Left ventricle myocardium inferior (tissue), 1 donor: ENCODE measurements at regions not wholly inside any gene's neighbourhood (a gene's known extent, or its start where the extent isn't known, plus 50 kb on each side); places are given as distances from the start of the nearest gene placed in this dataset.

Experiments used
- DNase-seq: peaks from one replicate; pipeline ENCODE4 v3.0.0-alpha.2; 2020
- H3K27ac ChIP-seq: fragments of 200-600 bp; replicated peaks from 2 replicates; pipeline ENCODE4 v1.8.0; 2021
- H3K27me3 ChIP-seq: fragments of 200-600 bp; 2 replicates; pipeline ENCODE4 v1.8.0; 2021; ENCODE audit warnings: low read depth
- H3K36me3 ChIP-seq: fragments of 200-600 bp; 2 replicates; pipeline ENCODE4 v1.8.0; 2021
- H3K4me1 ChIP-seq: fragments of 200-600 bp; 2 replicates; pipeline ENCODE4 v1.8.0; 2021
- H3K4me3 ChIP-seq: fragments of 200-600 bp; 2 replicates; pipeline ENCODE4 v1.8.0; 2021; ENCODE audit warnings: mild to moderate bottlenecking, moderate library complexity
- H3K9me3 ChIP-seq: fragments of 200-600 bp; replicated peaks from 2 replicates; pipeline ENCODE4 v1.8.0; 2021
- intact Hi-C: fragments of 100-400 bp; cut with micrococcal nuclease; formaldehyde crosslinking; loops from one replicate; pipeline ENCODE4 v1.11.0; 2022
- TF ChIP-seq, protein P1 (sequence below): fragments of 200-600 bp; IDR thresholded peaks from 2 replicates; pipeline ENCODE4 v1.8.0; 2021; ENCODE audit warnings: antibody characterized with exemption, mild to moderate bottlenecking, borderline replicate concordance
- donor health status: DM: no; HTN: yes; CAD: no; lungs with severe emphysema.

DNA sequence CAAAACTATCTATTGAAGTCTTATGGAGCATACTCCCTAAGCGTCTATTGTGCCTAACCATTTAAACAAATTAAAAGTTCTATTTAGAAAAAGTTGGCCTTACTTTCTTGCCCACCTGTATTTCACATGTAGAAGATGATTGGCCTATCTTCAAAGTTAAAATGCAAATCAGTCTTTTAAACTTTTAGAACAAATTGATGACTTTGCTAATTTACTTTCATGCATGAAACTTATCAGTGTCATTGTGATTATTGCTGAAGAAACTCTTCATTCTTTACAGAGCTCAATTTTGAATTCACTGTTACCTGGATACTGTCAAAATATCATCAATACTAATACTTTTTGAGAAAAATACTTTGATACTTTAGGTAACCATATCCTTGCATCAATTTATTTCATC is 216.1 kb downstream of the COX7C start:
- no peak overlapping the region for H3K4me3 ChIP-seq
- TF ChIP-seq, protein P1, sequence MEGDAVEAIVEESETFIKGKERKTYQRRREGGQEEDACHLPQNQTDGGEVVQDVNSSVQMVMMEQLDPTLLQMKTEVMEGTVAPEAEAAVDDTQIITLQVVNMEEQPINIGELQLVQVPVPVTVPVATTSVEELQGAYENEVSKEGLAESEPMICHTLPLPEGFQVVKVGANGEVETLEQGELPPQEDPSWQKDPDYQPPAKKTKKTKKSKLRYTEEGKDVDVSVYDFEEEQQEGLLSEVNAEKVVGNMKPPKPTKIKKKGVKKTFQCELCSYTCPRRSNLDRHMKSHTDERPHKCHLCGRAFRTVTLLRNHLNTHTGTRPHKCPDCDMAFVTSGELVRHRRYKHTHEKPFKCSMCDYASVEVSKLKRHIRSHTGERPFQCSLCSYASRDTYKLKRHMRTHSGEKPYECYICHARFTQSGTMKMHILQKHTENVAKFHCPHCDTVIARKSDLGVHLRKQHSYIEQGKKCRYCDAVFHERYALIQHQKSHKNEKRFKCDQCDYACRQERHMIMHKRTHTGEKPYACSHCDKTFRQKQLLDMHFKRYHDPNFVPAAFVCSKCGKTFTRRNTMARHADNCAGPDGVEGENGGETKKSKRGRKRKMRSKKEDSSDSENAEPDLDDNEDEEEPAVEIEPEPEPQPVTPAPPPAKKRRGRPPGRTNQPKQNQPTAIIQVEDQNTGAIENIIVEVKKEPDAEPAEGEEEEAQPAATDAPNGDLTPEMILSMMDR = no peak
- no peaks in the 10 kb centered on the region for H3K27me3 ChIP-seq
- H3K9me3 ChIP-seq = peaks cover 13% of the 10 kb centered on the region
- DNase-seq = no peak
- H3K36me3 ChIP-seq = no peaks in the 10 kb centered on the region
- H3K4me1 ChIP-seq = no peaks in the 10 kb centered on the region
- H3K27ac ChIP-seq = no peak overlapping the region
- intact Hi-C loops = no loop called here

DNA sequence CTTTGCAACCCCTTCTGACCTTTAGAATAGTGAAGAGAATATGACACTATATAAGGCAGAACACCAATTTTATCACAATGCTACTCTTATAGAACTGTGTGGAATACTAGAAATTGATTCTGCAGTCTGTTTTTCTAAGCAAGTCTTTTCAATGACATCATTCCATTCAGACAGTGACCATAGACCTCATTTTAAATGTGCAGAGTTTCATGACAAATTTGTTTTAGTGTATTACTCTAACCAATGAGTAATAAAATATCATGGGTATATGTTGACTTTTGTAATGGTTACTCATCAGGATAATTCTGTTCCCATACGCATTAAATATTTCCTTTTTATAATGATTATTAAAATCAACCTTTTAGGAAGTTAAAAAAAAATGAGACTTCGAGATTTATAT is 219.9 kb downstream of the COX7C start:
- TF ChIP-seq, protein P1 = no peak
- intact Hi-C loops = no loop called here
- Histone ChIP-seq H3K27ac (no peak overlapping the region), H3K9me3 (peaks cover 3% of the 10 kb centered on the region), H3K36me3 (no peaks in the 10 kb centered on the region), H3K4me3 (no peak overlapping the region), H3K4me1 (no peaks in the 10 kb centered on the region), H3K27me3 (no peaks in the 10 kb centered on the region)
- no peak for DNase-seq

DNA sequence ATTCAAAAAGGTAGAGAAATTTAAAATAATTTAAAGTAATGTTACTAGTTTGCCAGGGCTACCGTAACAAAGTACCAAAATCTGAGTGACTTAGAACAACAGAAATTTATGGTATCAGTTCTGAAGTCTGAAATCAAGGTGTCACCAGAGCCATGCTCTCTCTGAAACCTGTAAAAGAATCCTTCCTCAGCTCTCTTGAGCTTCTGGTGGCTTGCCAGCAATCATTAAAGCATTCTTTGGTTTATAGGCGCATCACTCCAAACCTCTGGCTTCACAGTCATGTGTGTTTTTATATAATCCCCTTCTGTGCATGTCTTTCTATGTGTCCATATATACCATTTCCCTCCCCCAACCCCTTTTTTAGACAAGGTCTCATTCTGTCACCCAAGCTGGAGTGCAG is 220.3 kb downstream of the COX7C start:
- intact Hi-C loops = no loop called here
- no peak overlapping the region for H3K27ac ChIP-seq
- H3K36me3 ChIP-seq = no peaks in the 10 kb centered on the region
- H3K4me1 ChIP-seq = no peaks in the 10 kb centered on the region
- no peak for DNase-seq
- TF ChIP-seq, protein P1 = no peak
- H3K27me3 ChIP-seq = no peaks in the 10 kb centered on the region
- no peak overlapping the region for H3K4me3 ChIP-seq
- peaks cover 3% of the 10 kb centered on the region for H3K9me3 ChIP-seq

DNA sequence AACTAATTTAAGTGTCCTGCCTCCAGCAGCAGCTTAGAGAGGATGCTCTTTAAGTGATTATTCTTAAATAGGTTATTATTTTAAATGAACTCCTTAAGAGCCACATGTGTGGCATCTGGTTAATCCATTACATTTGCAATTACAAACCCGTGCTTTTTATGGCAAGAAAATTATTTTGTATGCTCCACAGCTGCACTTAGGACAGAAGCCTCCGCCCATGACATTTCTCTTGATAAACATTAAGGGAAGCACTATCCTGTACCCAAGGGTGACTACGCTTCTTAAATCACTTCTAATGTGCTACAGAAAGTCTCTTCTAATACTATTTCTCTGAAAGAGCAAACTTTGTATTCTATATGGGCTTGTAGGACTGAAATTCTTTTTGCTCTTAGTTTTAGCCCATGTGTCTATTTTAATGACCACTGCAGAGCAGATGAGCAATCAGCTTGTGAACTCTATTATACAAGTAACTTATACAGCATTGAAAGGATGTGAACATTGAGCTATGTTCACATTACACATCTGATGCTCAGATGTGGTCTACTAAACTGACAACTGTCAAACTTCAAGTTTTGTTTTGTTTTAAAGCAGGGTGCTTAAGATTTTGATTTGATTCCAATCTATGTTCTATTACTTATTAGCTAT is 223.4 kb downstream of the COX7C start:
- no peaks in the 10 kb centered on the region for H3K4me1 ChIP-seq
- no peak overlapping the region for H3K4me3 ChIP-seq
- no peaks in the 10 kb centered on the region for H3K27me3 ChIP-seq
- DNase-seq = no peak
- no peak overlapping the region for H3K27ac ChIP-seq
- TF ChIP-seq, protein P1 = no peak
- intact Hi-C loops = no loop called here
- H3K9me3 ChIP-seq = peaks cover 3% of the 10 kb centered on the region
- H3K36me3 ChIP-seq = no peaks in the 10 kb centered on the region

DNA sequence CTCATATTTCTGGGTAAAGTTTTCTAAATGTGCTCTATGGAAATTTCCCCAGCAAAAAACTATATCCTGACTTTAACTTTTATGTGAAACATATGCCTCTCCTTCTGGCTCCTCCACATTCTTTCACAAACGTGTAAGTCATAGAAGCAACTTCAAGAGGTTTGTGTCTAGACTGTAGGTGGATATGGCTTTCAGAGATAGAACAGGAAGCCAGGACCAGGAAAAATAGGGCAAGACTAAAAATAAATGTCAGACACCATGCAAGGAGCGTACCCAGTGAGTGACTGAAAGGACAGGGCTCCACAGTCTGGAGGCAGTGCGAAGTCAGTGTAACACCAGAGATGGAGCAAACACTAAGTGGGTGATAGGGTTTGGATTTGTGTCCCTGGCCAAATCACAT is 240.7 kb downstream of the COX7C start:
- Histone ChIP-seq H3K9me3 (no peaks in the 10 kb centered on the region), H3K36me3 (no peaks in the 10 kb centered on the region), H3K27ac (no peak overlapping the region), H3K27me3 (no peaks in the 10 kb centered on the region), H3K4me3 (no peak overlapping the region), H3K4me1 (no peaks in the 10 kb centered on the region)
- DNase-seq = no peak
- TF ChIP-seq, protein P1 = no peak
- intact Hi-C loops = no loop called here

DNA sequence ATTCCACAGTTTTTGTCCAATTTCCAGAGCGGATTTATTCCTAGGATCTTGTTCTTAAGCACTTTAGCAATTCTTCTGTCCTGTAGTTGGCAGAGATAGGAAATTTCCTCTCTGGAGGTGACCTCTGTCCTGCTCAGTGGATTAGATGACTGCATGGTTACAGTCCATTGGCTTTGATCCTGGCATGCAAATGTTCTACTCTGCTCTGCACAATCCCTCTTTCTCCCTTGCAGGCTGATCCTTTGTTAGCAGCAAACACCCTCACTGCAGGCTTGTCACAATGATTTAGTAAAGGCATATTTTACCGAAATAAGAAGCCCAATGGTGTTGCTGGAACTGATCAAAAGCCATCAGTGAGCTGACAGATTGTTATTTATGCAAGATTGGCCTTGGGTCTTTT is 243.8 kb downstream of the COX7C start:
- DNase-seq = no peak
- no peak overlapping the region for H3K4me3 ChIP-seq

More for the DNA sequence above, 243.8 kb downstream of the COX7C start:
- H3K36me3 ChIP-seq = no peaks in the 10 kb centered on the region
- no peaks in the 10 kb centered on the region for H3K4me1 ChIP-seq
- no peaks in the 10 kb centered on the region for H3K9me3 ChIP-seq
- intact Hi-C loops = no loop called here
- no peak overlapping the region for H3K27ac ChIP-seq
- TF ChIP-seq, protein P1 = no peak
- H3K27me3 ChIP-seq = no peaks in the 10 kb centered on the region
